ENCODE measurements at regions not wholly inside any gene's neighbourhood (a gene's known extent, or its start where the extent isn't known, plus 50 kb on each side); places are given as distances from the start of the nearest gene placed in this dataset.
"Not testable (repeated sequence)": the region's sequence is repeated elsewhere in the genome, so short reads cannot be mapped to it uniquely, and the experiment has no call there.

- Mint-ChIP-seq H3K36me3 (ENCODE audit: insufficient read depth in 2 of 2) (peaks cover 0 to 1% of the 10 kb centered on the region in 2 donors), H3K4me1 (ENCODE audit: low read depth) (no peaks in the 10 kb centered on the region), H3K27ac (no peak overlapping the region), H3K9me3 (peaks cover 4 to 6% of the 10 kb centered on the region in 2 donors), H3K4me3 (no peak overlapping the region), H3K27me3 (ENCODE audit: low read depth) (no peaks in the 10 kb centered on the region)
- ATAC-seq (replicated peaks in 1 of 2) (no peak), DNase-seq (no peak)
Measured at GRCh38 chr9:82410866-82411265, 422.3 kb downstream of the SPATA31D1 start.

- no peak overlapping the region for H3K4me3 Mint-ChIP-seq
- H3K27me3 Mint-ChIP-seq (ENCODE audit: low read depth) = no peaks in the 10 kb centered on the region
- H3K27ac Mint-ChIP-seq = no peak overlapping the region
- ATAC-seq (replicated peaks in 1 of 2) (no peak), DNase-seq (no peak)
- H3K36me3 Mint-ChIP-seq (ENCODE audit: insufficient read depth in 2 of 2) = no peaks in the 10 kb centered on the region
- peaks cover 5 to 11% of the 10 kb centered on the region in 2 donors for H3K9me3 Mint-ChIP-seq
- no peaks in the 10 kb centered on the region for H3K4me1 Mint-ChIP-seq (ENCODE audit: low read depth)
Measured at GRCh38 chr9:82412586-82413305, 424.2 kb downstream of the SPATA31D1 start.

- Mint-ChIP-seq H3K27ac (no peak overlapping the region), H3K4me1 (ENCODE audit: low read depth) (no peaks in the 10 kb centered on the region), H3K4me3 (no peak overlapping the region), H3K9me3 (peaks cover 7 to 11% of the 10 kb centered on the region in 2 donors), H3K36me3 (ENCODE audit: insufficient read depth in 2 of 2) (no peaks in the 10 kb centered on the region), H3K27me3 (ENCODE audit: low read depth) (no peaks in the 10 kb centered on the region)
- DNase-seq = no peak
- no peak for ATAC-seq (replicated peaks in 1 of 2)
Measured at GRCh38 chr9:82417501-82417900, 428.9 kb downstream of the SPATA31D1 start.

GRCh38 chr9:82418334-82418733, 429.8 kb downstream of the SPATA31D1 start:
- DNase-seq = no peak
- H3K27me3 Mint-ChIP-seq (ENCODE audit: low read depth) = no peaks in the 10 kb centered on the region
- H3K36me3 Mint-ChIP-seq (ENCODE audit: insufficient read depth in 2 of 2) = no peaks in the 10 kb centered on the region
- peaks cover 10 to 11% of the 10 kb centered on the region in 2 donors for H3K9me3 Mint-ChIP-seq
- H3K4me1 Mint-ChIP-seq (ENCODE audit: low read depth) = no peaks in the 10 kb centered on the region
- ATAC-seq (replicated peaks in 1 of 2) = no peak
- H3K27ac Mint-ChIP-seq = no peak overlapping the region
- no peak overlapping the region for H3K4me3 Mint-ChIP-seq

- ATAC-seq (replicated peaks in 1 of 2) = no peak
- DNase-seq = no peak
- no peak overlapping the region for H3K27ac Mint-ChIP-seq
- H3K27me3 Mint-ChIP-seq (ENCODE audit: low read depth) = no peaks in the 10 kb centered on the region
- H3K4me1 Mint-ChIP-seq (ENCODE audit: low read depth) = no peaks in the 10 kb centered on the region
- H3K4me3 Mint-ChIP-seq = no peak overlapping the region
- H3K9me3 Mint-ChIP-seq = peaks cover 7 to 8% of the 10 kb centered on the region in 2 donors
- H3K36me3 Mint-ChIP-seq (ENCODE audit: insufficient read depth in 2 of 2) = no peaks in the 10 kb centered on the region
Measured at GRCh38 chr9:82419696-82420486, 431.3 kb downstream of the SPATA31D1 start.

GRCh38 chr9:82421498-82421897, 432.9 kb downstream of the SPATA31D1 start:
- Mint-ChIP-seq H3K4me3 (no peak overlapping the region), H3K27ac (no peak overlapping the region), H3K27me3 (ENCODE audit: low read depth) (no peaks in the 10 kb centered on the region), H3K4me1 (ENCODE audit: low read depth) (no peaks in the 10 kb centered on the region), H3K36me3 (ENCODE audit: insufficient read depth in 2 of 2) (no peaks in the 10 kb centered on the region), H3K9me3 (peaks cover under 1 to 5% of the 10 kb centered on the region in 2 donors)
- DNase-seq (no peak), ATAC-seq (replicated peaks in 1 of 2) (no peak)

- H3K9me3 Mint-ChIP-seq = peaks cover 0 to 5% of the 10 kb centered on the region in 2 donors
Measured at GRCh38 chr9:82423700-82424099, 435.1 kb downstream of the SPATA31D1 start.

GRCh38 chr9:82424599-82425120, 436.1 kb downstream of the SPATA31D1 start:
- DNase-seq = no peak
- Mint-ChIP-seq H3K4me3 (no peak overlapping the region), H3K9me3 (peaks cover 0 to 5% of the 10 kb centered on the region in 2 donors), H3K27ac (no peak overlapping the region), H3K4me1 (ENCODE audit: low read depth) (no peaks in the 10 kb centered on the region), H3K27me3 (ENCODE audit: low read depth) (no peaks in the 10 kb centered on the region), H3K36me3 (ENCODE audit: insufficient read depth in 2 of 2) (no peaks in the 10 kb centered on the region)
- no peak for ATAC-seq (replicated peaks in 1 of 2)

More at GRCh38 chr9:82423700-82424099, 435.1 kb downstream of the SPATA31D1 start:
- Mint-ChIP-seq H3K27ac (no peak overlapping the region), H3K36me3 (ENCODE audit: insufficient read depth in 2 of 2) (no peaks in the 10 kb centered on the region), H3K4me3 (no peak overlapping the region), H3K4me1 (ENCODE audit: low read depth) (no peaks in the 10 kb centered on the region), H3K27me3 (ENCODE audit: low read depth) (no peaks in the 10 kb centered on the region)
- DNase-seq (no peak), ATAC-seq (replicated peaks in 1 of 2) (no peak)

- no peak overlapping the region for H3K27ac Mint-ChIP-seq
- H3K27me3 Mint-ChIP-seq (ENCODE audit: low read depth) = no peaks in the 10 kb centered on the region
- ATAC-seq (replicated peaks in 1 of 2) (no peak), DNase-seq (no peak)
- H3K4me3 Mint-ChIP-seq = no peak overlapping the region
- no peaks in the 10 kb centered on the region for H3K4me1 Mint-ChIP-seq (ENCODE audit: low read depth)
- H3K36me3 Mint-ChIP-seq (ENCODE audit: insufficient read depth in 2 of 2) = peaks cover 2 to 3% of the 10 kb centered on the region in 2 donors
- H3K9me3 Mint-ChIP-seq = peaks cover 0 to 4% of the 10 kb centered on the region in 2 donors
Measured at GRCh38 chr9:82431121-82431520, 442.5 kb downstream of the SPATA31D1 start.

- not testable (repeated sequence) for H3K27ac Mint-ChIP-seq; H3K36me3 Mint-ChIP-seq (ENCODE audit: insufficient read depth in 2 of 2); H3K27me3 Mint-ChIP-seq (ENCODE audit: low read depth); H3K4me1 Mint-ChIP-seq (ENCODE audit: low read depth); DNase-seq; H3K9me3 Mint-ChIP-seq; ATAC-seq (replicated peaks in 1 of 2); H3K4me3 Mint-ChIP-seq
Measured at GRCh38 chr9:82433290-82433931, 444.8 kb downstream of the SPATA31D1 start.

- Mint-ChIP-seq H3K4me3 (no peak overlapping the region), H3K4me1 (ENCODE audit: low read depth) (no peaks in the 10 kb centered on the region), H3K27ac (no peak overlapping the region), H3K27me3 (ENCODE audit: low read depth) (no peaks in the 10 kb centered on the region), H3K9me3 (peaks cover 8 to 11% of the 10 kb centered on the region in 2 donors), H3K36me3 (ENCODE audit: insufficient read depth in 2 of 2) (peaks cover 3 to 4% of the 10 kb centered on the region in 2 donors)
- no peak for ATAC-seq (replicated peaks in 1 of 2)
- DNase-seq = no peak
Measured at GRCh38 chr9:82436475-82436874, 447.9 kb downstream of the SPATA31D1 start.

- H3K36me3 Mint-ChIP-seq (ENCODE audit: insufficient read depth in 2 of 2) = not testable (repeated sequence)
Measured at GRCh38 chr9:82437183-82437582, 448.6 kb downstream of the SPATA31D1 start.

GRCh38 chr9:82438581-82438980, 450.0 kb downstream of the SPATA31D1 start:
- ATAC-seq (replicated peaks in 1 of 2) (no peak), DNase-seq (no peak)
- Mint-ChIP-seq H3K9me3 (peaks cover 14 to 17% of the 10 kb centered on the region in 2 donors), H3K4me3 (no peak overlapping the region), H3K27me3 (ENCODE audit: low read depth) (no peaks in the 10 kb centered on the region), H3K36me3 (ENCODE audit: insufficient read depth in 2 of 2) (peaks cover 2 to 6% of the 10 kb centered on the region in 2 donors), H3K27ac (no peak overlapping the region), H3K4me1 (ENCODE audit: low read depth) (no peaks in the 10 kb centered on the region)

More at GRCh38 chr9:82437183-82437582, 448.6 kb downstream of the SPATA31D1 start:
- DNase-seq; ATAC-seq (replicated peaks in 1 of 2); H3K4me3 Mint-ChIP-seq; H3K27me3 Mint-ChIP-seq (ENCODE audit: low read depth); H3K4me1 Mint-ChIP-seq (ENCODE audit: low read depth); H3K27ac Mint-ChIP-seq: not testable (repeated sequence)
- peaks cover 8 to 11% of the 10 kb centered on the region in 2 donors for H3K9me3 Mint-ChIP-seq
